DOHH2 (cell line): ENCODE measurements at regions not wholly inside any gene's neighbourhood (a gene's known extent, or its start where the extent isn't known, plus 50 kb on each side); places are given as distances from the start of the nearest gene placed in this dataset.
"Not testable (repeated sequence)": the region's sequence is repeated elsewhere in the genome, so short reads cannot be mapped to it uniquely, and the experiment has no call there.

Source experiments
- H3F3A ChIP-seq: fragments of 200-600 bp; sonication (generic), shearing (Covaris generic); 2 replicates; pipeline ENCODE4 v1.6.0; 2016; ENCODE audit warnings: antibody characterized with exemption, mild to moderate bottlenecking; ENCODE audit not compliant: control insufficient read depth, insufficient read depth
- H3K27ac ChIP-seq: fragments of 200-600 bp; sonication (generic); 2 replicates; pipeline ENCODE4 v1.5.1; 2014; ENCODE audit warnings: low read depth, mild to moderate bottlenecking, low read length, moderate library complexity
- H3K27me3 ChIP-seq: fragments of 200-600 bp; sonication (generic); 2 replicates; pipeline ENCODE4 v1.6.1; 2014; ENCODE audit warnings: mild to moderate bottlenecking, low read length, mixed read lengths; ENCODE audit not compliant: control insufficient read depth
- H3K36me3 ChIP-seq: fragments of 200-600 bp; sonication (generic); 2 replicates; pipeline ENCODE4 v1.6.1; 2014; ENCODE audit warnings: mild to moderate bottlenecking, low read length, moderate library complexity, mixed read lengths; ENCODE audit not compliant: control insufficient read depth
- H3K4me1 ChIP-seq: fragments of 200-600 bp; sonication (generic); 2 replicates; pipeline ENCODE4 v1.6.1; 2014; ENCODE audit warnings: mild to moderate bottlenecking, low read length, mixed read lengths; ENCODE audit not compliant: control insufficient read depth
- H3K4me2 ChIP-seq: fragments of 200-600 bp; sonication (generic); 2 replicates; pipeline ENCODE4 v1.6.0; 2014; ENCODE audit warnings: mild to moderate bottlenecking, low read length, moderate library complexity
- H3K4me3 ChIP-seq: fragments of 200-600 bp; sonication (generic); 2 replicates; pipeline ENCODE4 v1.5.1; 2014; ENCODE audit warnings: mild to moderate bottlenecking, low read length, mixed read lengths
- H3K79me2 ChIP-seq: fragments of 200-600 bp; sonication (generic); 2 replicates; pipeline ENCODE4 v1.6.1; 2014; ENCODE audit warnings: mild to moderate bottlenecking, low read length, mixed read lengths; ENCODE audit not compliant: control insufficient read depth
- H3K9me2 ChIP-seq: fragments of 200-600 bp; sonication (generic); replicated peaks from 2 replicates; pipeline ENCODE4 v1.6.1; 2014; ENCODE audit warnings: mild to moderate bottlenecking, low read length, mixed read lengths; ENCODE audit not compliant: control insufficient read depth
- H3K9me3 ChIP-seq: fragments of 200-600 bp; sonication (generic); 2 replicates; pipeline ENCODE4 v1.6.1; 2014; ENCODE audit warnings: antibody characterized with exemption, low read length, mixed read lengths; ENCODE audit not compliant: control insufficient read depth, insufficient read depth
- H4K20me1 ChIP-seq: fragments of 200-600 bp; sonication (generic); 2 replicates; pipeline ENCODE4 v1.6.0; 2014; ENCODE audit warnings: low read depth, mild to moderate bottlenecking, antibody characterized with exemption, low read length, moderate library complexity; ENCODE audit not compliant: control insufficient read depth, insufficient read depth
- EZH2phosphoT487 ChIP-seq: fragments of 200-600 bp; sonication (generic); IDR thresholded peaks from 2 replicates; pipeline ENCODE4 v1.6.1; 2017; ENCODE audit warnings: borderline replicate concordance, mild to moderate bottlenecking, antibody characterized with exemption, low read length, moderate library complexity, mixed read lengths
- TF ChIP-seq, protein P1 (sequence below): fragments of 200-600 bp; sonication (generic); IDR thresholded peaks from one replicate; pipeline ENCODE4 v1.5.1; 2014; ENCODE audit warnings: antibody characterized with exemption, mild to moderate bottlenecking, low read depth, low read length; ENCODE audit not compliant: poor library complexity, severe bottlenecking

DNA sequence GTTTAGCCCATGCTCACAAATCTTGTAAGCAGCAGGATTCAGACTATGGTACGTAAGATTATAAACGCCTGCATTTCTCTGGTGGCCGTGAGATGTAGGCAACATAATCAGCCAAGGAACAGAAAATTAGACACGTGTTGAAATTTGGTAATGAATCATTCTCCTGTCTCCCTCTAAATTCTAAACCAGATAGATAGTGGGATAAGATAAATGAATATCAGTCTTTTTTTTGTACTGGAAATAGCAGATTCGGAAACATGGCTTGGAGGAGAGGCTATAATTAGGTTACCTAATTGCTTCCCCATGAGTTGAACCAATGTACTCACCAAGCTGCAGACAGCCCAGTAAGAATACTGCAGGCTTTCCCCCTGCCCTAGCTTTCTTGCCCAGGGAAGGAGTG is 172.3 kb downstream of the TGFB2 start:
- Histone ChIP-seq H3K79me2 (no peaks in the 10 kb centered on the region), H4K20me1 (no peaks in the 10 kb centered on the region), H3F3A (no peaks in the 10 kb centered on the region)

DNA sequence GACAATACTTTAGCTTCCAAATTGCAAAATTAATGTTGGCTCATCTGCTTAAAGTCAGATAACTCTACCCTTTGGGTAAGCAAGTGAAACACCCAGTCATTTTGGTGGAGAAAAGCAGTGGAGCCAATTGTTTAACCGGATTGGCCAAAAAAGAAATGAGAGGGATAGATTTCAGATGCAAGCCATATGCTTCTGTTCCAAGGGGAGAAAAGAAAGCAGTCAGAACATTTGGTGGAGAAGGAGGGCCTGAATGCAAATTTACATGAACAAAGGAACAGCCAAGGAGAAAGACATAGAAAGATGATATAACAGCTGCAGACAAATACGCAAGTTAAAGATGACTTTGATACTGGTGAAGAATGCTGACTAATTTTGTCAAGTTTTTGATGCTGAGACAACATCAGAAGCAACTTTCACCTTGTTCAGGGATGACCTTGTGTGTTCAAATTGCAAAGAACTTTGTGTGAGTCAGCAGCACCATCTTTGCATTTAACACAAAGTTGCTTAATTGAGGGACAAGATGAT is 173.1 kb downstream of the TGFB2 start:
- Histone ChIP-seq H3K4me2 (no peak overlapping the region), H3K27ac (no peak overlapping the region), H3K9me3 (no peaks in the 10 kb centered on the region), H3K4me3 (no peak overlapping the region), H4K20me1 (no peaks in the 10 kb centered on the region), H3K27me3 (no peaks in the 10 kb centered on the region), H3F3A (no peaks in the 10 kb centered on the region), H3K36me3 (no peaks in the 10 kb centered on the region), H3K4me1 (no peaks in the 10 kb centered on the region), H3K79me2 (no peaks in the 10 kb centered on the region), H3K9me2 (0 out of 2 replicates have a peak, but pooled peaks cover under 1% of the 10 kb centered on the region)
- no peak for TF ChIP-seq EZH2phosphoT487
- TF ChIP-seq, protein P1, sequence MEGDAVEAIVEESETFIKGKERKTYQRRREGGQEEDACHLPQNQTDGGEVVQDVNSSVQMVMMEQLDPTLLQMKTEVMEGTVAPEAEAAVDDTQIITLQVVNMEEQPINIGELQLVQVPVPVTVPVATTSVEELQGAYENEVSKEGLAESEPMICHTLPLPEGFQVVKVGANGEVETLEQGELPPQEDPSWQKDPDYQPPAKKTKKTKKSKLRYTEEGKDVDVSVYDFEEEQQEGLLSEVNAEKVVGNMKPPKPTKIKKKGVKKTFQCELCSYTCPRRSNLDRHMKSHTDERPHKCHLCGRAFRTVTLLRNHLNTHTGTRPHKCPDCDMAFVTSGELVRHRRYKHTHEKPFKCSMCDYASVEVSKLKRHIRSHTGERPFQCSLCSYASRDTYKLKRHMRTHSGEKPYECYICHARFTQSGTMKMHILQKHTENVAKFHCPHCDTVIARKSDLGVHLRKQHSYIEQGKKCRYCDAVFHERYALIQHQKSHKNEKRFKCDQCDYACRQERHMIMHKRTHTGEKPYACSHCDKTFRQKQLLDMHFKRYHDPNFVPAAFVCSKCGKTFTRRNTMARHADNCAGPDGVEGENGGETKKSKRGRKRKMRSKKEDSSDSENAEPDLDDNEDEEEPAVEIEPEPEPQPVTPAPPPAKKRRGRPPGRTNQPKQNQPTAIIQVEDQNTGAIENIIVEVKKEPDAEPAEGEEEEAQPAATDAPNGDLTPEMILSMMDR: no peak

More for the DNA sequence above, 172.3 kb downstream of the TGFB2 start:
- Histone ChIP-seq H3K4me3 (no peak overlapping the region), H3K9me2 (0 out of 2 replicates have a peak, but pooled peaks cover 4% of the 10 kb centered on the region), H3K36me3 (no peaks in the 10 kb centered on the region), H3K4me1 (no peaks in the 10 kb centered on the region), H3K27me3 (no peaks in the 10 kb centered on the region), H3K9me3 (no peaks in the 10 kb centered on the region), H3K27ac (no peak overlapping the region), H3K4me2 (no peak overlapping the region)
- TF ChIP-seq, protein P1: no peak
- TF ChIP-seq EZH2phosphoT487: no peak

DNA sequence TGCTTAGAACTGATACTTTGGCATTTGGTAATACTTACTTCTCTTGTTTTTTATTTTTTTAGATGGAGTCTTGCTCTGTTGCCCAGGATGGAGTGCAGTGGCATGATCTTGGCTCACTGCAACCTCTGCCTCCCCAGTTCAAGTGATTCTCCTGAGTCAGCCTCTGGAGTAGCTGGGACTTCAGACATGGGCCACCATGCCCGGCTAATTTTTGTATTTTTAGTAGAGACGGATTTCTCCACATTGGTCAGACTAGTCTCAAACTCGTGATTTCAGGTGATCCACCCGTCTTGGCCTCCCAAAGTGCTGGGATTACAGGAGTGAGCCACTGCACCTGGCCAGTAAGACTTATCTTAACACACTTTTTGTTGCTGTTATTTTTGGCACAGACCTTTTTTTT is 175.5 kb downstream of the TGFB2 start:
- not testable (repeated sequence) for H3K79me2 ChIP-seq, H3K27me3 ChIP-seq, H3K9me3 ChIP-seq, H3K27ac ChIP-seq, H3K9me2 ChIP-seq, H3K36me3 ChIP-seq, H4K20me1 ChIP-seq, H3K4me2 ChIP-seq, H3K4me1 ChIP-seq, H3F3A ChIP-seq, H3K4me3 ChIP-seq

DNA sequence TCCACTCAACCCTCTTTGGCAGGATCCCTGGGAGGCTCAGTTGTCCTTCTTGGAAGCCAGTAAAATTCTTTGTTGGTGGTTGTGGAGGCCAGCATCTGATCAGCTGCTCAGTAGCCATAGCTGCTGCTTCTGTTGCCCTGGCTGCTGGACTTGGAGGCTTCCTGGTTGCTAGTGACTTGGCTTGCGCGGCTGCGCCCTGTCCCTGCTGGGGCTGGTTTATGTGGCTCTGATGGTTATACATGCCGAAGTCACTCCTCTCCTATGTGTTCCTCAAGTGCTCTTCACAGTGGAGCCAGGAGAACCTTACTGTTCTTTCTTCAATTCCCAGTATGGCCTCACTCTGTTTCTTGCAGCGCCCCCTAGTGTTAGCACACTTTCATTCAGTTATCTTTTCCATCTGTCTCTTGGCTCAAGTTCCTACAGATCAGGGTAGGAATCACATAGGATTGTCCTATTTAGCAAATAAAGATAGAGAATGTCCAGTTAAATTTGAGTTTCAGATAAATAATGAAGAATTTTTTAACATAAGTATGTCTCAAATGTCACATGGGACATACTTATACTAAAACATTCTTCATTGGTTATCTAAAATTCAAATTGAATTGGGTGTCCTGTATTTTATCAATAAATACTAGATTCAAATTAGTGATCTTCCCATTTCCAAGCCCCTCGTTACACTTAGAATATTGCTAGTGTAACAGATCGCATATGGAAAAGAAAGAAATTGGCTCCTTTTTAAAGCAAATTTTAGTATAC is 176.5 kb downstream of the TGFB2 start:
- no peaks in the 10 kb centered on the region for H4K20me1 ChIP-seq
- no peaks in the 10 kb centered on the region for H3K9me2 ChIP-seq
- H3K4me2 ChIP-seq: no peak overlapping the region
- H3F3A ChIP-seq: no peaks in the 10 kb centered on the region
- no peaks in the 10 kb centered on the region for H3K36me3 ChIP-seq
- H3K27me3 ChIP-seq: no peaks in the 10 kb centered on the region
- no peak overlapping the region for H3K4me3 ChIP-seq
- H3K4me1 ChIP-seq: no peaks in the 10 kb centered on the region
- TF ChIP-seq, protein P1: peak; percentile 89
- no peak for TF ChIP-seq EZH2phosphoT487
- no peak overlapping the region for H3K27ac ChIP-seq
- H3K9me3 ChIP-seq: no peaks in the 10 kb centered on the region
- H3K79me2 ChIP-seq: no peaks in the 10 kb centered on the region
